RPMI7951 (cell line): ENCODE measurements at regions not wholly inside any gene's neighbourhood (a gene's known extent, or its start where the extent isn't known, plus 50 kb on each side); places are given as distances from the start of the nearest gene placed in this dataset.
"Not testable (repeated sequence)": the region's sequence is repeated elsewhere in the genome, so short reads cannot be mapped to it uniquely, and the experiment has no call there.

Experiments
- DNase-seq: peaks from one replicate; pipeline ENCODE4 v3.0.0-alpha.2; 2012; ENCODE audit warnings: low read depth

DNA sequence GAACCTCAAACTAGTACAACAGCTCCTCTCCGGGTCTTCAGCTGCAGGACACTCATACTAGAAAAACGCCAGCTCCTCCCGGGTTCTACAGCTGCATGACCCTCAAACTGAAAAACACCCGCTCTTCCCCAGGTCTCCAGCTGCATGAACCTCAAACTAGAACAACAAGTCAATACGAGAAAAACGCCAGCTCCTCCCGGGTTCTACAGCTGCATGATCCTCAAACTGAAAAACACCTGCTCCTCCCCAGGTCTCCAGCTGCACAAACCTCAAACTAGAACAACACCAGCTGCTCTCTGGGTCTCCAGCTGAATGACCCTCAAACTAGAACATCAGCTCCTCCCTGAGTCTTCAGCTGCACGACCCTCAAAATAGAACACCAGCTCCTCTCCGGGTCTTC is 315.0 kb upstream of the TFPI start:
- no peak for DNase-seq

DNA sequence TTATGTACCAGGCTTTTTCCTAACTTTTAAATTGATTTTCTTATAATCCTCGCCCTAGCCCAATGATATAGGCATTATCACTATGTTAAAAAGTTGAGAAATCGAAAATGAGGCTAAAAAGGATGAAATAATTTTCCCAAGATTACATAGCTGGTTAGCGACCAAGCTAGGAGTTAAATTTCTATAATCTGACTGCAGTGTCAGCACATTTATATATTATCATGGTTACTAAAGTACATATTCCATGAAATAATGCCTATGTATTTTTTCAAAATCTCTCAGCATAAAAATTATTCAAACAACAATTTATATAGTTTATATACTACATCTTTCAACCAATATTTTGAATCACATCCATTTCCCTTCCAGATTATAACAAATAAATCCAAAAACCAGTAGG is 317.3 kb upstream of the TFPI start:
- DNase-seq: no peak

DNA sequence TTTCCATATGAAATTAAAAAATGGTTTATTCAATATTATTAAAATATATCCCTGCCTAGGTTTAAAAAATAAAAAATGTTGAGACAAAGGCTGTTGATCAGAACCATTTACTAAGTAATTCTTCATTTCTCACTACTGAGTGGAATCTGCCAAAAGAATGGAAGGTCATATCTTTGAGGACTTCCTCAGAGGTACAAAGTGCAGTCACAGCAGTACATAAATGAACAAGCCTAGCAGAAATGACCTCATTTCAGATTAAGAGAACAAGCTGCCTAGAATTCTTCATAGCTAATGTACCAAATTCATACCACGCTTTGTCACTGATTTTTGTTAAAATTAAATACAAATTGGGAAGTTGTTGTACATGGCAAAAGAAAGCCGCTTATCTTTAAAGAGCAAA is 318.9 kb upstream of the TFPI start:
- DNase-seq: no peak

DNA sequence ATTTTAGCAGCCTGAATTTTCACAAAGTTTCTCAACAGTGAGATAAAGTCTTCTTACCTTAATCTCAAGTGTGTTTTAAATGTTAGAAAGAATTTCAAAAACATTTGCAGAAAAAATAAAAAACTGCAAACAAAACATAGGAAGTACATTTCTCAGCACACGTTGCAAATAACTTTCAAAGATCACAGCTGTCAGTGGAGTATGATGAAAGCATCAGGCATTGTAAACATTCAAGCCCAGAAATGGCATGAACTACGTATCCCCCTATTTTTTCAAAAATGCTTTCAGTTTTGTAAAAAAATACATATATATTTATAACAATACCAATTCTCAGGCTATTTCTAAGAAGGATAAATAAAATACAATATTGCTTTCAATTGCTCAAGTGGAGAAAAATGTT is 320.6 kb upstream of the TFPI start:
- no peak for DNase-seq

DNA sequence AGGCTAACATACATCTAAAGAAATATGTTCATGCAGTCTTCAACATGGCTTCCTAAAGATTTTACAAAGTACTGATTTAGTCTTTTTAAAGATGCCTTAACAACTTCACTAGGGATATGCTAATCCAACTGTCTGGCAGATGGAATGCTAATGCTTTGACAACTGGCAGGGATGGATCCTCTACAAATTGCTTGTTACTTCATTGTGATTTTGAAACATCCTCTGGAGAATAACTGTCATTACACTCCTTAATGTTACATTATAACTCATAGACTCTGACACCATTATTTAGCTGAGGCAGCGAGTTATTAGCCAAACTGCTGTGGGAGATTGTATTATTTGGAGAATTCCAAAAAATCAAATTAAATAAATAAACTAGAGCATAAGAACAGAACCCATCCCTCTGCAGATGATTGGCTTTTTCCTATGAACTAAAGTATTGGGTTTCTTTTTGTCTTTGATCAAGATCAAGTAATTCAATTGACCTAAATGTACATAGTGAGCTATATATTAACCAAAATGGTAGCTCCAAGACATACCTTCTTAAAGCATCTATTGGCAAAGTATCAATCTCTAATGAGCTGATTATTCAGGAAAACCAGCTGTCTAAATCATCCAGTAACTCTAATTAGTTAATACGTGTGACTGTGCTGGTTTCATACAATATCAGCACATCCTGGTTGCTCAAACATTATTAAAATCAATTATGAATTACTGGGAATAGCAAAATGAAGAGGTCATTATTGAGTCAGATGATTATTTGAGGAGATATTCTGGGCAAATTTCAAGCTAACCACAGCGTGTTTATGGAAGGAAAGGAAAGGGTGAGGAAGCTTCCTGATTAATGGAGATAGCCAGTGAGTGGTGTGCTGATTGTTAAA is 321.3 kb upstream of the TFPI start:
- no peak for DNase-seq

DNA sequence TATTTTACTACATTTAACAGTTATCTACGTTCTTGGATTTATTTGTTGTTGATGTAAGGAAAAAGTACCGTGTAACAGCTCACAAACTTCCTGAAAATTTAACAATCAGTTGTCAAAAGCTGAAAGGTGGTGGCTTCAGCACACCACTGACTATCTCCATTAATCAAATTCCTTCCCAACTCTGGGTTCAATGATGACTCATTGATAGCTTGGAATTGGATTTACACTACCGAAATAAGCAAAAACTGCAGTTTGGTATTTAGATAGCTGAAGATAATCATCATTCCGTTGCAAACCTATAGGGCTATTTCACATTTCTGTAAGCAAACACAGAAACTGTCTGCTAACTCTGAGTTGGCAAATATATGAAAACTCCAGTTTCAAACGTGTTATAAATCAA is 322.3 kb upstream of the TFPI start:
- DNase-seq: no peak

DNA sequence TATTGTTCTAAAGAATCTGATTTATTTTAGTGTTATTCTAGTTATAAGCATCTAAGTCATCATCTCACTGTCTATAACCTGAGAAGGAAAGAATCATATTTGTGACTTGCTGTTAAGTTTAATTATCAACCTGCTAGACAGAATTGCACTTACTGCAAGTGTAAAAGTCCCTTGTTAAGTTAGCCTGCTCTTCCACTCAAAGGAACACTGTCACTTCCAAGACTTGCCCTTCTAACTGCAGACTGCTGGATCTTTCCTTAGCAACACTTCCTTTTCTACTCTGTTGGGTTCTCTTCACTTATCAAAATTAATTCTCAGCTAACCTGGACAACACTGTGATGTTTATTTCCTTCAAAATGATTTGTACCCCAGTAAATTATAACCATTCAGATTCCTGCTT is 323.2 kb upstream of the TFPI start:
- no peak for DNase-seq

DNA sequence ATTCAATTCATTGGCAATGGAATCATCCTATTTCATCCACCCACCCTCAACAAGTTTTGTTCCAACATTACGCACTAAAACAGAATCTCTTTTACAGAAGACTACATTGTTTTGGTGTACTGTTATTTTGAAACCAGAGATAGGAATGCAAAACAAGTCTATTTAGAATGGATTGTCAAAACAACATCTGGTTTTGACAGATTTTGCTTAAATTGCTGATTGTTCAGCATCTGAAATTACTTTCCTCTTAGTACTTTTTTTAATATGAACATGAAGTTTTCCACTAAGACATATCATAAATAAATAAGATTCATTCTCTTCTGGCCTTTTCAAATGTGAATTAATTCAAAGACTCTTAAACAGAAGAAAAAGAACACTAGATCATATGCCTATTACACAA is 323.9 kb upstream of the TFPI start:
- DNase-seq: no peak

DNA sequence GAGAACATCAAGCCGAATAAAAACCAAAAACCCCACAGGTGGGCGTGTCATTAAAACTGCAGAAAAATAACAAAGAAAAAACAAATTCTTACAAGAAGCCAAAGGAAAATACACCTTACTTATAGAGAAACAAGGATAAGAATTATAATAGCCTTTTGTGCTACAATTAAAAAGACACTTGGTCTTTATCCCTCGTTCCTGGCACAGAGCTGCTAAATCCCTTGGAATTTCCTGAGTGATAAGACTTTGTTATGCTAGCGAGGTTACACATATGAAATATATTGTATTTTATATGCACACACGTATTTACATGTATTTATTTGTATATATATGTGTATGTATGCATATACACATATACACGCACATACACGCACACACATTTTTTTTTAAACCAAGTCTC is 325.3 kb upstream of the TFPI start:
- DNase-seq: no peak

DNA sequence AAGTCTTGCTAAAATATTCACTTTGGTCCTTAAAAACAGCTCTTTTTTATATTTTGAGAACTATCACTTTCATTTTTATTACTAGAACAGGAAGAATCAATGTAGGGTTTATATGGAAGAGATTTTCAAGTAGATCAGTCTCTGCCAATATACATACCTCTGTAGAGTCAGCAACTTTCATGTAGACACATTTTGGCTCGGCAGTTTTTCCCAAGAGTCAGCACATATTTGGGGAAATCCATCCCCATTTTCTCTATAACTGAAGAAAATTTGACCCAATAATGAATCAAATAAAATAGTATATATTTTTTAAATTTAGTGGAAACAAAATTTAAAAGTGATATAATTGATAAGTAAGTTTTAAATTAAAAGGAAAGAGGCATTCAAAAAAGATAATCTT is 329.8 kb upstream of the TFPI start:
- no peak for DNase-seq

DNA sequence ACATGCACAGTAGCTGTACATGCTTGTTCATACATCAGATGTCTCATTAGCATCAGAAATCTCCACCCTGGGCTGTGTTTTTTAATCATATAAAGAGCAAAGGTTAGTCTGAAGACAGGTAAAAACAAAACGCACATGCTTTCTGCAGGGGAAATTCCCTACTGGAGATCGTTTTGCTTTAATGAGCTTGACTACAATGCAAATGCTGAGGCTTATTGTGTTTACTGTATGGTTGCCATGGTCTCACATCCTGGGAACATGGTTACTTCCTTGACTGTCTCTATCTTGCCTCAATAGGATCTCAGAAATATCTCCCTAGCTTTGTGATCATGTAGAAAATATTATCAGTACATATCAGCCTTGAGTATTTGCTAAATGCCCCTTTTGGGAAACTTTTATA is 336.5 kb upstream of the TFPI start:
- no peak for DNase-seq

DNA sequence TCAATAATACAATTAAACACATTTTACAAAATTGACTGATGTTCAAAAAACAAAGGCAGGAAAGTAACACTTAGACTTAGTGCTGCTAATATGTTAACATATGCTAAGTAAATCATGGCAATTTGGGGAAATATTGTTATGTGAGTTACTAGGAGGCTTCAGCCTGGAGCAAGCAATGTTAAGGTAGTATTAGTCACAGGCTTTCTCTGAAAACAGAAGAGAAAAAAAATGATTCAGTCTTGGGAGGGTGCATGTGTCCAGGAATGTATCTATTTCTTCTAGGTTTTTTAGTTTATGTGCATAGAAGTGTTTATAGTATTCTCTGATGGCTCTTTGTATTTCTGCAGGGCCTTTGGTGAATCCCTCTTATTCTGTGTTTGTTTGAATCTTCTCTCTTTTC is 345.8 kb upstream of the TFPI start:
- DNase-seq: no peak

DNA sequence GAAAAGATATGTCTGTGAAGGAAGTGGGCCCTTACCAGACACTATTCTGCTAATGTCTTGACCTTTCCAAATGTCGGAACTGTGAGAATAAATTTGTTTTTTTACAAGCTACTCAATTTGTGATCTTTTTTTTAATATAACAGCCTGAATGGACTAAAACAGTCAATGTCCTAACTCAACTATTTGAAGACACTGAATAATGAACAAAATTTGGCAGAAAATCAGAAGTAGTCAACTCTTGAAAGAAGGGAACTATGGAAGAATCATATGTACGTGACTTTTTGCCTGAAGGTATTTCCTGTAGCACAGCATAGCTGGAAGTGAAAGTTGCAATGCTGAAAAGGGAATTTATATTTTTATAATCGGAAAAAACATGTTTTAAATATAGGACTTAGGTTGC is 351.8 kb upstream of the TFPI start:
- DNase-seq: no peak

DNA sequence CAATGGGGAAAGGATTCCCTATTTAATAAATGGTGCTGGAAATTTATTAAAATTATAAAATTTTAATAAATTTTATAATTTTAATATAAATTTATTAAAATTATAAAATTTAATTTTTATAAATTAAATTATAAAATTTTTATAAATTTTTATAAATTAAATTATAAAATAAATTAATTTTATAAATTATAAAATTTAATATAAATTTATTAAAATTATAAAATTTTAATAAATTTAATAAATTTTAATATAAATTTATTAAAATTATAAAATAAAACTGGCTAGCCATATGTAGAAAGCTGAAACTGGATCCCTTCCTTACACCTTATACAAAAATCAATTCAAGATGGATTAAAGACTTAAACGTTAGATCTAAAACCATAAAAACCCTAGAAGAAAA is 356.7 kb upstream of the TFPI start:
- not testable (repeated sequence) for DNase-seq

DNA sequence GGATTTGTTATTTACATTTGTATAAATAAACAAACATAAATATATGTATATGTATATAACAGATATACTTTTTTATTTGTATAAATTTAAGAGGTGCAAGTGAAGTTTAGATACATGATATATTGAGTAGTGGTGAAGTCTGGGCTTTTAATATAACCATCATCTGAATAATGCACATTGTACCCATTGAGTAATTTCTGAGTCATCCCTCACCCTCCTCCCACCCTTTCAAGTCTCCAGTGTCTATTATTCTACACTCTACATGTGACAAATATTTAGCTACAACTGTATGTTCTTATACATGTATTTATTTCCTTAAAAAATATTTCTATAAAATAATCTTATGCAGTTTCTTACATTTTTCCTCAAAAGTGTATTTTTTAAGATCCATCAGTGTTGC is 358.7 kb upstream of the TFPI start:
- DNase-seq: no peak

DNA sequence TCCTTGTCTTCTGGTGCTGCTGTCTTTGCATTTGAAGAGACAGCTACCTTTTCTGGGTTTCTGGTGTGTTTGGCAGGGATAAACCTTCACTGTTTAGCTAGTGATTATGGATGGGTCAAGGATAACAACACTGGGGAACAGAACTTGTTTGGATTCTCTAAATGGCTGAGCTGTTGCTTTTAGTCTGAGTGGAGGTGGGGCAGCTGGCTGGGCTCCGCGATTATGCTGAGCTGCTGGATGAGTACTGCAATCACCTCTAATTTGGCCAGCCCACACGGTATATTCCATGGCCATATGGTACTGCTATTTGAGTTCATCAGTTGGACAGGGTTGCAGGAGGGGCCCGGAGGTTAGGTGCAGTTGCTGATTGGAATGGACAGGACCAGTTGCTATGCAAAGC is 361.6 kb upstream of the TFPI start:
- DNase-seq: no peak

DNA sequence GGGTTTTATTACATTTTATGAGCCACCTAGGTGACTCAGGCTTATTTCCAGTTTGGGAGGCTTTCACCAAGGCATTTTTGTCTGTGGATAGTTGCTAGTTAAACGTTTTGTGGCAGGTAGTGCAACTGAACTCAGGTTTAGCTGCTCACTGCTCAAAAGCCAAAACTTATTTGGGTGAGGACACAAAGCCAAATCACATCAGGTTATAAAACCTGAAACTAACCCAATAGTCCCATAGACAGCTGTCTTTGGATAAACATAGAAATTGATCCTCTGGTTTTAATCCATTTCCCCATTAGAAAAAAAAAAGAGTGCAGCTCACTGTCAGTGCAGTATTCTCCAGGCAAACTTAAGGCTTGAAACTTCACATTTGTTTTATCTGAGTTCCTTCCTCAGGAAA is 362.6 kb upstream of the TFPI start:
- DNase-seq: no peak

DNA sequence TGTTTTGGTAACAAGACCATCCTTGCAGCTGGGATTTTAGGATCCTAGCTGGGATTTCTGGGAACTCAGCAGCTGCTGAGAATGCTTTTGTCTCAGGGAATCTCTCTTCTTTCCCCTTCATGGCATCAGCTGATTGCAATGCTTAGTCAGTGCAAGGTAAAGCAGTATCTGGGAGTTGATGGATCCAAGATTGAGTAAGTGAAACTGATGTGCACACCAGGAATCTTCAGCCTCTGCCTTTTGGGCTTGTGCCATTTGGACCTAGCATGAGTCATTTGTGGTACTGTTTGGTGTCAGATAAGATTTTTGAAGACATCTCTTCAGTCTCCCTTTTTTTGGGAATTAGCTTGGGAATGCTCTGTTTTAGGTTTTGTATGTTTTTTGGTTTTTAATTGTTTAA is 363.3 kb upstream of the TFPI start:
- DNase-seq: peak; percentile 3

DNA sequence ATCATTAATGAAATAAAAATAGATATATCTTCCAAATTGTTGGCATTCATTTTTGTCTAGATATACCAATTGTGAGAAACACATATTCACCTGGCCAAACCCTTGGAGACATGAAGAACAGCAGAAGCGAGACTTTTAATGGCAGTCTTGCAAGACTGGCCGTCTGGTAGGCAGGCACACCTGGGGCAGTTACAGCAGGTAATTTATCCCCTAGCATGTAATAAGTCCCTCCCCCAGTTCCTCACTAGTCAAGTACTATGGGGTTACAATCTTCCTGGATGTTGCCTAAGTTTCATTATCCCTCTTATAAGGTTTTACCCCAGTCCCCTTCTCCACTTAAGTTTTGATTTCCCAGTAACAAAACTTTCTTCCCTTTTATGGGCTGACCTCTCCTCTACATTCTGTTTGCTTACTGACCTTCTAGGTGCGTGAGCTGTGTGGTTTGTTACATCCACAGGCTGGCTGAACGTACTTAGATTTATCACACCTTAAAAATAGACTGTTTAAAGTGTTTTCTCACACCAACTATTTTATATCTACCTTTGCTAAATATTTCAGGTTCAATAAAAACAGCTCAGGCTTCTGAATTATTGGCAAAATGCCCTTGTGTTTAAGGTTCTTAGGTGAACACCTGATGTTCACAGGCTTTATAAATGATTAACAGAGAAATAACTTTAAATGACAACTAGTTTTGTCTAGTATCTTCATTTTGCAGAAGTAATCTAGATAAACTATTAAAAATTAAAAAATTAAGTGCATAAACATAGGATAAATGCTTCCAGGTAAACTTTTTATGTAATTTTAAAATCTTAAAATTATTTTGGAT is 365.0 kb upstream of the TFPI start:
- DNase-seq: no peak

DNA sequence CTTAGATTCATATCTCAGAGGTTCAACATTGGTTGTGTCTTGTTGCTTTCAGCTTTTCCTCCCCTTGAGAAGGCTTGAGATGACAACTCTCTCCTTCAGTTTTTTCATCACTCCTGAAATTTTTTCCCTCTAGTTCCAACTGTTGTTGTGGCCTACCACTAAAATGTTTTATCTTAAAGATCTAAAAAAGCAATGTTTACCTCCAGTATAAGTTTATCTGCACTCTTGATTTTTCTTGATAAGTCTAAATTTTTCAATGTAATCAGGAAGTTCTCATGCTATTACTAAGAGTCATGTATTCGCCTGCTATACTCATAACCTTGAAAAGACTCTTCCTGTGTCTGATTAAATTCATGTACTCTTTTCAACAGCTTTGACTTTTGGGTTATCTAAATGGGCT is 366.3 kb upstream of the TFPI start:
- DNase-seq: no peak

DNA sequence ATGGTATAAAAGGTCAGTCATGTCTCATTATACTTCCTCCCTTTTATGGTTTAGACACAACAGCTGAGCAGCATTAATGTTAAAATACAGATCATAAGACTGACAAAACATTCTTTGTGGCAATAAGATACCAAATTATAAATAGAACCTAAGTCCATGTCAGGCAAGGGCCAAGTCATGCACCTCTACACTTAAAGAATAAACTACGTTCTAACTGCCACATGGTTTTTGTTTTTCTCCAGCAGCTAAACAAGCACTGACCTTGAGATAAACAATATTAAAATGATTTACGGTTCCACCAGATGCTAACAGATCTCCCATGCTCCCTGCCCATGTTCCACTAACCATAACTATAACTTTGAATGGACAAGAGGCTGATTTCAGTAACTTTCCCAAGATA is 368.6 kb upstream of the TFPI start:
- no peak for DNase-seq

DNA sequence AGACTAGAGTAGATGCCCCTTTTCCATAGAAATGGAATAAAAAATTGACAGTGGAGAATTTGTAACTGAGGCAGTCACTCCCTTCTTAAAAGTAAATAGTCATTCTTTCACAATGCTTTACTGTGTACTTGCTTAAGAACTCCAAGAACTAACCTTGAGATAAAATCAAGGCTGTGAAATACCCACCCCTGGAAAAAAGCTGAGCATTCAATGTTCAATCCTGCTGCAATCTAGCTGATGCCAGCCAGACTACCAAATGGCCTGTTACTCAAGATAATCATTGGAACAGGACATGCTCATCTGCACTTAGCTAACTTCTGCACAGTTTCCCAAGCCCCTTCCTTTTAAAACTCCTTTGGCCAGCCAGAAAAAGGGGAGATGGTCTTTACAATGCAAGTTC is 367.4 kb upstream of the GULP1 start:
- DNase-seq: no peak

DNA sequence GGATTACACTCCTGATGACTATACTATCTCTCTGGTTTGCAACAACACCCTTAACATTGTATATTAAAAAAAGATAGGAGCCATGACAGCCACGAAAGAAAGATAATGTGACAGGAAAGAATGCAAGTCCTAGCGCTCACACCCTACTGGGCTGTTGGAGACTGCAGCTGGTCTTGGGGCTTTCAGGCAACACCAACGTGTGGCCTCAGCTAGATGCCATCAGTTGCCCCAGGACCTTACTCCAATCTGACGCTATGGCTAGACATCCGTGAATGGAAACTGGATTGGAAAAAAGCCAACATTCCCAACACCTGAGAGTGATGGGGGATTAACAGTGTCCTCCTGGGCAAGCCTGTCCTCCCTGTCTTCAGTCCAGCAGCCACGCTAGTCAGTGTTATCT is 357.4 kb upstream of the GULP1 start:
- DNase-seq: no peak
